NT2/D1 (cell line): ENCODE measurements at regions not wholly inside any gene's neighbourhood (a gene's known extent, or its start where the extent isn't known, plus 50 kb on each side); places are given as distances from the start of the nearest gene placed in this dataset.
"Not testable (repeated sequence)": the region's sequence is repeated elsewhere in the genome, so short reads cannot be mapped to it uniquely, and the experiment has no call there.

Experiments used
- DNase-seq: peaks from one replicate; pipeline ENCODE4 v3.0.0-alpha.2; 2011; ENCODE audit warnings: low read depth, low spot score
- H3K27me3 ChIP-seq: 2 replicates; pipeline ENCODE4 v1.6.0; 2011; ENCODE audit warnings: mild to moderate bottlenecking; ENCODE audit not compliant: insufficient read length, insufficient read depth
- H3K36me3 ChIP-seq: 2 replicates; pipeline ENCODE4 v1.6.1; 2011; ENCODE audit warnings: mild to moderate bottlenecking, low read length, mixed read lengths; ENCODE audit not compliant: insufficient read depth, insufficient read length
- H3K4me1 ChIP-seq: 2 replicates; pipeline ENCODE4 v1.5.1; 2011; ENCODE audit not compliant: insufficient read depth, insufficient read length
- H3K4me3 ChIP-seq: 2 replicates; pipeline ENCODE4 v1.5.1; 2011; ENCODE audit warnings: low read depth; ENCODE audit not compliant: insufficient read length
- H3K9ac ChIP-seq: 2 replicates; pipeline ENCODE4 v1.6.0; 2011; ENCODE audit warnings: low read depth; ENCODE audit not compliant: insufficient read length
- H3K9me3 ChIP-seq: 2 replicates; pipeline ENCODE4 v1.5.1; 2011; ENCODE audit warnings: mild to moderate bottlenecking, low read length; ENCODE audit not compliant: insufficient read depth
- SUZ12 ChIP-seq: IDR thresholded peaks from 2 replicates; pipeline ENCODE4 v1.6.1; 2011; ENCODE audit not compliant: insufficient read length, insufficient read depth; ENCODE audit errors: extremely low read depth
- YY1 ChIP-seq: IDR thresholded peaks from 2 replicates; pipeline ENCODE4 v1.6.1; 2011; ENCODE audit not compliant: insufficient read length, insufficient read depth
- ZNF274 ChIP-seq: IDR thresholded peaks from 2 replicates; pipeline ENCODE4 v1.6.1; 2011; ENCODE audit warnings: mild to moderate bottlenecking, low read depth, low read length

- no peak for TF ChIP-seq ZNF274
- TF ChIP-seq SUZ12 = no peak
- no peak for TF ChIP-seq YY1
- H3K9ac ChIP-seq = no peak overlapping the region
- no peaks in the 10 kb centered on the region for H3K4me1 ChIP-seq
- no peaks in the 10 kb centered on the region for H3K9me3 ChIP-seq
- DNase-seq = no peak
- no peaks in the 10 kb centered on the region for H3K36me3 ChIP-seq
- no peaks in the 10 kb centered on the region for H3K27me3 ChIP-seq
- no peak overlapping the region for H3K4me3 ChIP-seq
Measured at GRCh38 chr5:145658435-145658834, 176.7 kb downstream of the PRELID2 start.

- H3K4me1 ChIP-seq, H3K27me3 ChIP-seq, H3K4me3 ChIP-seq, H3K9me3 ChIP-seq, H3K9ac ChIP-seq, DNase-seq, H3K36me3 ChIP-seq: not testable (repeated sequence)
Measured at GRCh38 chr5:145652700-145653099, 182.4 kb downstream of the PRELID2 start.

- not testable (repeated sequence) for H3K27me3 ChIP-seq, DNase-seq, H3K4me3 ChIP-seq
Measured at GRCh38 chr5:145647137-145647536, 188.0 kb downstream of the PRELID2 start.

GRCh38 chr5:145643214-145643613, 191.9 kb downstream of the PRELID2 start:
- H3K9me3 ChIP-seq, H3K9ac ChIP-seq, H3K4me3 ChIP-seq, H3K4me1 ChIP-seq, H3K36me3 ChIP-seq, DNase-seq, H3K27me3 ChIP-seq: not testable (repeated sequence)

More at GRCh38 chr5:145647137-145647536, 188.0 kb downstream of the PRELID2 start:
- not testable (repeated sequence) for H3K9ac ChIP-seq, H3K9me3 ChIP-seq, H3K4me1 ChIP-seq, H3K36me3 ChIP-seq

DNA sequence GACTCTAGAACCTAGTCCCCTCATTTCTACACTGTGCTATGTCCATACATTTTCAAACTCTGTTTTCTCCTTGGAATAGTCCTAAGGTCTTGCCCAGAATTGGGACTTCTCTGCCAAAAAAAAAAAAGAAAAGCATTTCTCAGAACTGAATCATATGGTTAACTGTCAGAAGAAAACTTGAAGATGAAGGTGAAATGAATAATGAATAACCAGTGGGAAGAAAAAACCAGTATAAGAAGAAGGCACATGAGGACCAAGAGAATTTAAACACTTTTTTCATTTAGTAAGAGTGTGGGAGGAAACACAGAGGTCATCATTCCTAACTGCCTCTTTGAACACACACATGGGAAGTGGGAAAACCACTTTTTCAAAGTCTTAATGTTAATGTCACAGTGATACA, 197.7 kb downstream of the PRELID2 start:
- no peaks in the 10 kb centered on the region for H3K9me3 ChIP-seq
- TF ChIP-seq ZNF274 (no peak), YY1 (no peak), SUZ12 (no peak)
- DNase-seq = no peak
- H3K4me1 ChIP-seq = no peaks in the 10 kb centered on the region
- no peak overlapping the region for H3K9ac ChIP-seq
- no peaks in the 10 kb centered on the region for H3K27me3 ChIP-seq
- no peaks in the 10 kb centered on the region for H3K36me3 ChIP-seq
- H3K4me3 ChIP-seq = no peak overlapping the region

GRCh38 chr5:145636371-145636770, 198.8 kb downstream of the PRELID2 start:
- Histone ChIP-seq H3K36me3 (no peaks in the 10 kb centered on the region), H3K9me3 (no peaks in the 10 kb centered on the region), H3K4me1 (no peaks in the 10 kb centered on the region), H3K27me3 (no peaks in the 10 kb centered on the region), H3K4me3 (no peak overlapping the region), H3K9ac (no peak overlapping the region)
- TF ChIP-seq YY1 = no peak
- no peak for TF ChIP-seq SUZ12
- no peak for TF ChIP-seq ZNF274
- no peak for DNase-seq

DNA sequence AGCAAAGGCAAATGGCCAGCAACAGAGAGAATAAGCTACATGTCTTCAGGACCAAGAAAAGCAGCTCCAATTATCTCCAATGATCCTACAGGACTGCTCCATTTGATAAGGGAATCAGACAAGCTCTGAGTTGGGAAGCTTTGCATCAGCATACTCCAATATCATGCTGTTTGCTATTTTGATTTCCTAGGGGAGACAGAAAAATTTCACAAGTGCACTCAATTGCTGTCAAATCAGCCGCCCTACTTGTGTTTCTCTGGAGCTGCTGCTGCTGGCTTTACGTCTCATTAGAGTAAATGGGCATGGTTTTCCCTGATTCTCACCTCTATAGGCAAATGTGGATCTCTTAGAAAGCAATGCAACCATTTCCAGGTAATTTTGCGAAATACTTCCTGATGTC, 201.7 kb downstream of the PRELID2 start:
- Histone ChIP-seq H3K27me3 (no peaks in the 10 kb centered on the region), H3K9me3 (no peaks in the 10 kb centered on the region), H3K9ac (no peak overlapping the region), H3K4me1 (no peaks in the 10 kb centered on the region), H3K36me3 (no peaks in the 10 kb centered on the region), H3K4me3 (no peak overlapping the region)
- TF ChIP-seq ZNF274 = no peak
- no peak for TF ChIP-seq YY1
- TF ChIP-seq SUZ12 = no peak
- no peak for DNase-seq

DNA sequence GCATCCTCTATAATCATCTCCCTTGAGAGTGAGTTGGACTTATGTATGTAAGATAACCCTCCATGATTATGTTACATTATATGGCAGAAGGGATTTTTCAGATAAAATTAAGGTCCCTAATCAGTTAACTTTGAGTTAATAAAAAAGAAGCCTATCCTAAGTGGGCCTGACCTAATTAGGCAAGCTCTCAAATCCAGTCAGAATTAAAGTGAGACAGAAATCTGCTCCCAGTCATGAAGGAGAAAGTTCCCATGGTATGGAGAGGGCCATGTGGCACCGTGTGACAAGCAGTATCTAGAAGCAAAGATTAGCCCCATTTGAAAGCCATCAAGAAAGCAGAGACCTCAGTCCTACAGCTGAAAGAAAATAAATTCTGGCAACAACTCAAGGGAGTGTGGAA, 202.4 kb downstream of the PRELID2 start:
- Histone ChIP-seq H3K4me3 (no peak overlapping the region), H3K36me3 (no peaks in the 10 kb centered on the region), H3K27me3 (no peaks in the 10 kb centered on the region), H3K9ac (no peak overlapping the region), H3K4me1 (no peaks in the 10 kb centered on the region), H3K9me3 (no peaks in the 10 kb centered on the region)
- no peak for TF ChIP-seq ZNF274
- TF ChIP-seq YY1 = no peak
- TF ChIP-seq SUZ12 = no peak
- DNase-seq = no peak
